Activated CD4-positive, CD25-positive, alpha-beta regulatory T cell treated with anti-CD3 and anti-CD28 coated beads, Interleukin-2, amount 50 U/mL, for 16 hours (primary cell): ENCODE measurements at regions not wholly inside any gene's neighbourhood (a gene's known extent, or its start where the extent isn't known, plus 50 kb on each side); places are given as distances from the start of the nearest gene placed in this dataset.

Experiments
- DNase-seq: peaks from one replicate; pipeline ENCODE4 v3.0.0-alpha.2; 2020; ENCODE audit warnings: low read depth, low spot score

DNA sequence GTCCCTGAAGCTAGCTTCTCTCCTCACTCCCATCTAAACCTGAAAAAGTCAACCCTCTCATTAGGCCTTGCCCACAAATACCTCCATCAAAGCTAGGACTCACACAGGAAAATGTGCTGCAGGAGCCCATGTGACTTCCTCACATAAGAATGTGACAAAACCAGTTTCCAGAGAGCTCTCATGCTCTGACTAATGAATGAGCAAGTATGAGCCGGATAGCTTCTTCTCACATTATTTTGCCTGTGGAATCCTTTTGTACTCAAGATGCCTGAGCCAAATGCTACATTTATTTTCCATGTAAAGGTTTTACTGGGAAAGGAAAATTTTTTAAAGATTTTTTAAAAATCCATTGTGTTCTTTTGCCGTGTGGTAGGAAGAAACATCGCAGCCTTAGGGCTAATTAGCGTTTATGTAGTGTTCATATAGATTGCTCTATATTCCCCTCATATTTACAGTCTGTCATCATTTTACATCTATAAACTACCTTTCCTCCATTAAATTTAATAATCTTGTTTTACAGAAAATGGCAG is 68.6 kb upstream of the CCN6 start:
- DNase-seq: no peak

DNA sequence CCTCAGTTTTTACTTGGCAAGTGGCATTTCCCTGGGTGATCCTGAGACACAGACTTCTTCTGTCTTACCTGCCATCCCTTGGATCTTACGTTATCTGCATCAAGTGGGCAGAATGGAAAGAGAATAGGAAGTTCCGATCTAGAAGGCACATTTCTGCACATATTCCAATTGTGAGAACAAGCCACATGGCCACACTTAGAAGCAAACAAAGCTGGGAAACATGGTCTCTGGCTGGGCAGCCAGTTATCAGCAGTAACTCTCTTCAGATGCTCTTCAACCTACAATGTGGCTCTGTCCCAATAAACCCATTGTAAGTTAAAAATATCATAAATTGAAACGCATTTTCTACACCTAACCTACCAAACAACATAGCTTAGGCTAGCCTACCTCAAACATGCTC is 67.3 kb upstream of the CCN6 start:
- DNase-seq: no peak

DNA sequence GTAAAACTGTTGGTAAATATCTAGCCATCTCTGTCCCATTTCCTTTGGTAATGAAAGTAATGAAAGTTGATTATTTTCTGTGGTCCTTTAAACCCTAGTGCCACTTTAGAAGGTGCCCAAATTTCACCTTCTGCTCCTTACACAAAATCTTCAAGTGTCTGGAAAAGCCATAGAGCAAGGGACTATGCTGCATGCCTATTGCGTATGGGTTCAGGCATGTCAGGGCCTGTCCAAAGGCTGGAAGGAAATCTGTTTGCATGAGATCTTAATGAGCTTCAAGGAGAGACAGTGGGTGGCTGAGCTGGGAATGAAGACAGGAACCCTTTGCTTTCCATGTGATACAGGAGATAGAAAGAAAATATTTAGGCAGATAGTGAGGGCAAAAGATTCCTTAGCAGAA is 66.6 kb upstream of the CCN6 start:
- DNase-seq: no peak

DNA sequence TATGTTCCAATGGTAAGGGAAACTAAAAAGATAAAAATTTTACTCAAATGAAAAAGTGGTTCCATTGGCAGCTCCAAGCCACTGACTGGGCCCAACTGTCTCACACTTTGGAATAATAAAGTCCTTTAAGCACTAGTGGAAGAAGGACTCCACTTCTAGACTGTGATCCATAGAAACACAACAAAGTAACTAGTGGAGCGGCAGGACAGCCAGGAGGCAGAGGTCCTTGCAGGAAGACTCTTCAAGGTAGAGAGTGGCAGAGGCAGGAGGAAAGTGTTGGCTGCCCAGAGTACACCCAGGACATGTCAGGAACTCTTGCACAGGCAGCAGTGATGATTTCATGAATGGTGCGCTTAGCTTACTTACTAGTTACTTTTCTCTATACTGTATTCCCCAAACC is 65.0 kb upstream of the CCN6 start:
- DNase-seq: no peak

DNA sequence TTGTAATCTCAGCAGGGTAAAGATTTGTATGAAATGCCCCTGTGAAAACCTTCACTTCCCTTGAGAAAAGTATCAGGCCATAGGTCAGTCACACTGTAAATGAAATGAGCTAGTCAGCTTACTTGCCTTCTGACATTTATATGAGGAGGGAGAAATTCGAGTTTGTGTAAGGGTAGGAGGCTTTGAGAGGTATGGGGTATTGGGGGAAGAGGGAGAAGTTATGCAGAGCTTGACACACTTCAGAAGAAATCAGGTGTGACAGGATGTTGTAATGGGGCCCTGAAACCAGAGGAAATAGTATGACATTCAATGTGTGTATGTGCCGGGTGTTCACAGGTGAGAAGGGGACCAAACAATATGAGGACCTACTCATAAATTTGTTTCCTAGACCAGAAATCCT is 64.2 kb upstream of the CCN6 start:
- DNase-seq: no peak

DNA sequence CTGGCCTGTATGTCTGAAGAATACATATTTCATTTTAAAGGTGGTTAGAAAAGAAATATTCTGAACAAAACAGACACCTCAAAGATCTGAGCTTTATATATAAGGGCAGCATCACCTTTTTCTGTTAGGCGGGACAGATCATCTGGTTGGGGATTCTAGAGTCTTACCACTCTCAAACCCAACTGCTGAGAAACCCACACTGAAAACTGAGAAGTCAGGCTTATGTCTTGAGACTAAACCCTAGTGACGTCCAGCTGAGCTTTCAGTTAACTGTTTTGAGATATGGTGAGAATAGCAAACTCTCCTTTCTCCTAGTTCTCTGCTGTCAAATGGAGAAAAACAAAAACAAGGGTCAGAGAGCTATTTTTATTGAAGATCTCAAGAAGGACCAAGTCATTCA is 63.7 kb upstream of the CCN6 start:
- no peak for DNase-seq

DNA sequence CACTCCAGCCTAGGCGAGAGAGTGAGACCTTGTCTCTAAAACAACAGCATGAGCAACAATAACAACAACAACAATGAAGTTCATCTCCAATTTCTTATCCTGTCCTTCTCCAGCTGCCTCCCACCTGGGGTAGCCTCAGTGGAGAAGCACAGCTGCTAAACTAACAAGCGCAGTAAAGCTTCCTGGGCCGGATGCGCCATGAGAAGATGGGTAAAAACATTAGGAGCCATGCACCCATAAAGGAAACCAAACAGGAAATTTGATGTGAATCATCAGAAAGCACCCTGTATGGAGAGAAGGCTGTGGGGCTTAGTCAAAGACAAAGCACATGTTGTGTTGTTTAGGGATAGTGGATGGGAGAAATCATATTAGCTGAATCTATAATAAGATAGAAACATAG is 61.1 kb upstream of the CCN6 start:
- DNase-seq: no peak

DNA sequence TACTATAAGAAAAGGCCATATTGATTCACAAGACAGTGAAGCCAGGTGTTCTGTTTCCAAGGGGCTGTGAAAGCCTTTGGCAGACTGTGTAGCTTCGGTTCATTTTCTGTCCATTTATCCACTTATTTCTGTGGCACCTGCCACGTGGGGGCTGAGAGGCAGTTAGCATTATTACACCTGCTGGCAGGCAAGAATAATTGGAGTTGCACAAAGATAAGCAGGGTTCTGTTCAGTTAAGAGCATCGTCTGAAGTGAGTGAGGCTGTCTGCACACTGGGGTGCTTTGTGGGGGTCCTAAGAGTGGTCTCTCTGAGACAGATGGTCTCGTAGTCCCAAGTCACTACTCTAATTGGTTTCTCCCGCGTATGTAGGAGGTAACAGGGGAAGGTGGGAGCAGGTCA is 60.6 kb upstream of the CCN6 start:
- no peak for DNase-seq

DNA sequence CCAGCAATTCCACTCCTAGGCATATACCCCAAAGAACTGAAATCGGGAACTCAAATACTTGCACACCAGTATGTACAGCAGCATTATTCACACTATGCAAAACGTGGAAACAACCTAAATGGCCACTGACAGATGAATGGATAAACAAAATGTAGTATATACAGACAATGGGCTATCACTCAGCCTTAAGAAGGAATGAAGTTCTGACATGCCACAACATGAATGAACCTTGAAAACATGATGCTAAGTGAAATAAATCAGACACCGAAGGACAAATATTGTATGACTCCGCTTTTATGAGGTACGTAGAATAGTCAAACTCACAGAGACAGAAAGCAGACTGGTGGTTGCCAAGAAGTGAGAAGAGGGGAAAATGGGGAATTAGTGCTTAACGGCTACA is 59.1 kb upstream of the CCN6 start:
- no peak for DNase-seq

DNA sequence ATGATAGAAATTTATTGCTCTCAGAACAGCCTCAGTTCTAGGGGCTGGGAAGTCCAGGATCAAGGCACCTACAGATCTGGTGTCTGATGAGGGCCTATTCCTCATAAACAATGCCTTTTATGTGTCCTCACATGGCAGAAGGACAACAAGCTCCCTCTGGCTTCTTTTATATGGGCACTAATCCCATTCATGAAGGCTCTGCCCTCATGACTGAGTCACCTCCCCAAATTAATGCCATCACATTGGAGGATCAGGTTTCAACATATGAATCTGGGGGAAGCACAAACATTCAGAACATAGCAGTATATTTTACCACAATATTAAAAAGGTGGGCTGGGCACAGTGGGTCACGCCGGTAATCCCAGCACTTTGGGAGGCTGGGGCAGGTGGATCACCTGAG is 58.5 kb upstream of the CCN6 start:
- DNase-seq: no peak

DNA sequence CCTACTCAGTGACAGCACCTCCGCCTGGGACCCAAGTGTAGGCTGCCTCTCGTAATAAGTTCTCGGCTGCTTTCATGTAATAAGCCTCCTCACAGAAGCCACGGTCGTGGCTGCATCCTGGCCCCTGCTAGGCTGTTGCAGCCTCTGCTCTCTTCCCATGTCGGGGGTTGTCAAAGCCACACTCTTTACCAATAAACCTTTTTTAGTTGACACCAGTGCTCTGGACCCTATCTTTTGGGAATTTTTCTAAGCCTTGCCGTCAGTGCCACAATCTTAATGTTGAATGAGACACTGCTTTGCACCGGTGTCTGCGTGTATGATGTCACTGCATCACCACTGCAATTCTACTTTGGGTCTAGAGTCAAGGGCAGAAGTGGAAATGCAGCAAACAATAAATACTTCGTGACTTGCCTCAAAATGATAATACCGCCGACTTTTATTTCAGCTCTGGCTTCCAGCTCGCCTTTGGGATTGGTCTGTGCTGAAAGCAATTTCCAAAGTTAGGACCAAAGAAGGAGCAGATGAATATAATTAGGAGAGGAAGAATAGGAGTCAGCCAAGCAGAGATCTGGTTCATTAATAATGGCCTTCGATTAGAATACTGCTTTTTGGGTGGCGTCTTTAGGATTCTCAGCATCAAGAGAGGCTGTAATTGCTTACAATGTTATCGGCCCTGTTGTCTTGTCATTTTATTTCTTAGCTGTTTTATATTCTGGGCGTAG is 57.6 kb upstream of the CCN6 start:
- no peak for DNase-seq

DNA sequence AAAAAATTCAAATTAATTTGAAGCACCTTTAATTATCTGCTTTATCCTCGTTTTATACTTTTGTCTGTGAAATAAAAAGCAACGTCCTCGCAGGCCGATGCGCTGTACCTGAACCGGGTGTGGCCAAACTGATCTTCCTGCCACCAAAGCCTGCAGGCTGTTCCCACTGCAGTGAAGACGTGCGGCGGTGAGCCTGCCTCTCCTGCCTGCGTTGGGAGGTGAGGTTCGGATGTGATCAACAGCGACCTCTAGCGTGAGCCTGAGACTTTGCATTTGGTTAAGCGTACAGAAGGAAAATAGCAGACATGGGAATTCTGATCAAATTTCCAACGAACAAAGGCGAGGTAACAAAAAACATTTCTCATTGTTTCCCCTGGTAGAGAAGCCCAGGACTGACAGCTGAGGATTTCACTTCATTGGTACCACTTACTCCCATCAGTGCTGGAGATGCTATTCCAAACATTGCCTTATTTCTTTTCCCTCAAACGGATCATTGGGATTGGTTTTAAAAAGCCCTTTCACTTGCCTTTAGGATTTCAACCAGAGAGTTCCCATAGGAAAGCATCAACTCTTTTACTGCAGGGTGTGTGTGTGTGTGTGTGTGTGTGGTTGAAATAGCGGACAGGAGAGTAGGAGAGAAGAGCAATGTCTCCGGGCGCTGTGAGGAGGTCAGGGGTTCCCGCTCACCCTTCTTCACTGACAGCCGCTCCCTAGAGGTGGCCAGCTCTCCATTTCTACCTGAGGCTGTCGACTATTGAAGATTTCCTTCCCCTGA is 56.6 kb upstream of the CCN6 start:
- peak; percentile 60 for DNase-seq

DNA sequence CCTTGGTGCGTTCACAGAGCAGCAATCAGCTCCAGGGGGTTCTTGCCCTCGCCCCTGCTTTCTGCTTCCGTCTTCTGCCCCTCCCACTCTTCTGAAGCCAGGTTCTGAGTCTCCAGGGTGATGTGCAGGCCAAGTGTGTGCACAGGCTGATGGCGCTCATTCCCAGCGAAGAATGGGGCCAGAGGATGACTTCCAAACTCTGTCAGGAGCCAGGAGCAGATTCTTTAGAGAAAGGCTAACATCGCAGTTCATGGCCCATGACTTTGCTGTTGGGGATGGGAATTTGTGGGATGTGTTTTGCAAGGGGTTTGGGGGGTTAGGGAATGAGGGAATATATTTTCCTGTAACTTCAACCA is 56.1 kb upstream of the CCN6 start:
- DNase-seq: no peak

DNA sequence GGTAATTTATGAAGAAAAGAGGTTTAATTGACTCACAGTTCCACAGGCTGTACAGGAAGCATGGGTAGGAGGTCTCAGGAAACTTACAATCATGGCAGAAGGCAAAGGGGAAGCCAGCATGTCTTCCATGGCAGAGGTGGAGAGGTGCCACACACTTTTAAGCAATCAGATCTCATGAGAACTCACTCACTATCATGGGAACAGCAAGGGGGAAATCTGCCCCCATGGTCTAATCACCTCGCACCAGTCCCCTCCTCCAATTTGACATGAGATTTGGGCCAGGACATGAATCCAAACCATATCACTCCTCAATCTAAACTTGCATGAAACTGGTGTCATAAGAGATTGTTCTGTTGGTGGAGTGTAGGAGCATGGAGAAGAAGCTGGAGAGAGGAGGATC is 51.6 kb upstream of the CCN6 start:
- no peak for DNase-seq
